HAP-1 (cell line): ENCODE measurements at regions not wholly inside any gene's neighbourhood (a gene's known extent, or its start where the extent isn't known, plus 50 kb on each side); places are given as distances from the start of the nearest gene placed in this dataset.

ENCODE experiments used
- DNase-seq, 2 experiments: peaks; one replicate each; pipeline ENCODE4 v3.0.0-alpha.2; 2016 to 2020; ENCODE audit warnings: low spot score in 2 of 2
- H3K27me3 ChIP-seq: fragments of 250-450 bp; sonication (Bioruptor Pico); 2 replicates; pipeline ENCODE4 v1.5.1; 2020; ENCODE audit warnings: low read depth, mild to moderate bottlenecking, moderate library complexity
- H3K36me3 ChIP-seq: fragments of 250-450 bp; sonication (Bioruptor Pico); replicated peaks from 2 replicates; pipeline ENCODE4 v1.5.1; 2020; ENCODE audit warnings: mild to moderate bottlenecking
- H3K4me1 ChIP-seq: fragments of 250-450 bp; sonication (Bioruptor Pico); 2 replicates; pipeline ENCODE4 v1.5.1; 2020; ENCODE audit warnings: mild to moderate bottlenecking
- H3K4me3 ChIP-seq: fragments of 250-450 bp; sonication (Bioruptor Pico); 2 replicates; pipeline ENCODE4 v1.5.1; 2020; ENCODE audit warnings: mild to moderate bottlenecking, moderate library complexity
- H3K9me3 ChIP-seq: fragments of 250-450 bp; sonication (Bioruptor Pico); 2 replicates; pipeline ENCODE4 v1.5.1; 2020; ENCODE audit warnings: mild to moderate bottlenecking, moderate library complexity
- in situ Hi-C: fragments of 300-500 bp; cut with MboI; formaldehyde crosslinking; loops from 3 replicates; pipeline ENCODE4 v1.14.3; 2020; ENCODE audit warnings: low sequenced_read_pairs, inconsistent platforms, mixed read lengths

- Histone ChIP-seq H3K4me1 (no peaks in the 10 kb centered on the region), H3K36me3 (no peaks in the 10 kb centered on the region), H3K9me3 (no peaks in the 10 kb centered on the region), H3K27me3 (no peaks in the 10 kb centered on the region), H3K4me3 (no peak overlapping the region)
- no peak for DNase-seq
- in situ Hi-C loops: no loop called here
Measured at GRCh38 chr16:63050391-63050790, 1014.2 kb upstream of the CDH8 start.

GRCh38 chr16:63038397-63039106 lies 1002.3 kb upstream of the CDH8 start:
- Histone ChIP-seq H3K36me3 (0 out of 2 replicates have a peak, but pooled peaks cover 3% of the 10 kb centered on the region), H3K4me1 (peaks cover 21% of the 10 kb centered on the region), H3K4me3 (no peak overlapping the region), H3K9me3 (peaks cover 13% of the 10 kb centered on the region), H3K27me3 (no peaks in the 10 kb centered on the region)
- in situ Hi-C loops: no loop called here
- DNase-seq: peak; percentile 75 to 77

DNA sequence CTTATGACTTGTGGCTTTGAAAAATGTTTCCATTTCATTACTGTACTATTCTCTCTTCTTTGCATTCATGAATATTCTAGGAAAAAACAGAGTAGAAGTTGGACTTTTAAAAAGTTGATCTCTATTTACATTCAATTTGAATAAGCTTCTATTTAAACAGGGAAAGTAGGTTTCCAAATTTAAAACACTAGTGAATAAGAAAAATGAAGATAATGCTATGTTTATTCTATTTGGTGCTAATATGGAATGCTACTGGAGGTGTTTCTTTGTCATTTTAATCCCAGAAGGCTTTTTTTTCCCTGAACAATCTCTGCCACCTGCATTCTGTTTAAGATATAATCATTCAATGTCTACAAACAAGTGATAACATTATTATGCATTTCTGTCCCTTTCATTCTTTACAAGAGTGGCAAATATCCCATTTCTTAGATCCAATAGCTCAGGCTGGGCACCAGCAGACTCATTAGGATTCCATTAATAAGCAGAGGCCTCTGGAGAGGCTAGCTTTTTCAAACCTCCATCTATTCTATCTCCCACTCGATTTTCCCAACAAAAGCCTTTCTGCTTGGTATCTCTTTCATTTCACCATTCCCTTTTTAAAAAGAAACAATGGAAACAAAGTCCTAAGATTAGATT lies 1001.6 kb upstream of the CDH8 start:
- DNase-seq: peak; percentile 76 to 100
- peaks cover 9% of the 10 kb centered on the region; the same call in 1 of the 2 replicates for H3K9me3 ChIP-seq
- no peaks in the 10 kb centered on the region for H3K36me3 ChIP-seq
- H3K27me3 ChIP-seq: no peaks in the 10 kb centered on the region
- no peak overlapping the region for H3K4me3 ChIP-seq
- peaks cover 21% of the 10 kb centered on the region for H3K4me1 ChIP-seq
- in situ Hi-C loops: no loop called here

DNA sequence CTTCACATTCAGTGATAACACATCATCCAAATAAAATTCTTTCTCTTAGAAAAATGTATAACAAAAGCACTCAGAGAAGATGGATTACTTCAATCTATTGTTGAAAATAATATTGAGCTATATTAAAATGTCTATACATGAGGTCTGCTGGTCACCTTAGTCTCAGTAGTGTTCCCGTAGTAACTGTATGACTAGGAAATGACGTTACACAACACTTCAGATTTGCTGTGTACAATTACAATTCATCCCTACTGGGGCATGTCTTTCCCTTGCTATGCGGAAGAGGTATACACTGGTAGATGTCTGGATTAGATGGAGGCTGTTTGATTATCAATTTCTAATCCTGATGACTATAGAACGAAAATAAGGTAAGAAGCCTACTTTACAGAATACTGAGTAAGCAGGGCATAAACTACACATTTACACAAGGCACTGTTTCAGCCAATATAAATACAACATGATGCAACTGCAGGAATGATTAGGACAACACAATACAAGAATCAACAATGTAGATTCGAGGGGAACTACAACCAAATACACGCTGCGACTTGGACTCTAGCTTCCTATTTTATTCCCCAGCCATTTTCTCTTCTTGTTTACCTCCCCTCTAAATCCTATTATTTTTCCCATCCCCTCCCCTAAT lies 982.5 kb upstream of the CDH8 start:
- in situ Hi-C loops: no loop called here
- Histone ChIP-seq H3K9me3 (no peaks in the 10 kb centered on the region; the same call in 1 of the 2 replicates), H3K4me1 (no peaks in the 10 kb centered on the region; the same call in 1 of the 2 replicates)

DNA sequence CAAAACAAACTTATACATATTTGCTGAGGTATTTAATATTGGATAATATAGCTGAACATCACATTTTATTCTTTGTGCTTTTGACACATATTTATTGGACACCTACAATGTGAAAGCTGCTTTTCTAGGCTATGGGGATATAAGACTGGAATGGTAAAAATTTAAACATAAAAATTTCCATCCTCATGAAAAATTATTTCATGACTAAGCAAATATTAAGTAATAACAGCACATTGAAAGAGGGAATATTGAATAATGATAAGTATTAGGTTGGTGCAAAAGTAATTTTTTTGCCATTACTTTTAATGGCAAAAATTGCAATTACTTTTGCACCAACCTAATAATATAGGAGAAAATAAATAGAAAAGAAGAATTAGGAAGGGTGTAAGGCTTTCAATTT lies 972.5 kb upstream of the CDH8 start:
- in situ Hi-C loops: no loop called here
- Histone ChIP-seq H3K4me1 (no peaks in the 10 kb centered on the region), H3K9me3 (no peaks in the 10 kb centered on the region), H3K36me3 (no peaks in the 10 kb centered on the region), H3K27me3 (no peaks in the 10 kb centered on the region), H3K4me3 (no peak overlapping the region)
- no peak for DNase-seq

More for the DNA sequence above, 982.5 kb upstream of the CDH8 start:
- Histone ChIP-seq H3K36me3 (no peaks in the 10 kb centered on the region), H3K4me3 (no peak overlapping the region), H3K27me3 (no peaks in the 10 kb centered on the region)
- DNase-seq: no peak

- DNase-seq: peak in 1 of 2 experiments; percentile 16
- H3K4me1 ChIP-seq: no peaks in the 10 kb centered on the region
- no peaks in the 10 kb centered on the region for H3K36me3 ChIP-seq
- H3K4me3 ChIP-seq: no peak overlapping the region
- no peaks in the 10 kb centered on the region for H3K27me3 ChIP-seq
- in situ Hi-C loops: no loop called here
- no peaks in the 10 kb centered on the region for H3K9me3 ChIP-seq
Measured at GRCh38 chr16:63005356-63005755, 969.1 kb upstream of the CDH8 start.

DNA sequence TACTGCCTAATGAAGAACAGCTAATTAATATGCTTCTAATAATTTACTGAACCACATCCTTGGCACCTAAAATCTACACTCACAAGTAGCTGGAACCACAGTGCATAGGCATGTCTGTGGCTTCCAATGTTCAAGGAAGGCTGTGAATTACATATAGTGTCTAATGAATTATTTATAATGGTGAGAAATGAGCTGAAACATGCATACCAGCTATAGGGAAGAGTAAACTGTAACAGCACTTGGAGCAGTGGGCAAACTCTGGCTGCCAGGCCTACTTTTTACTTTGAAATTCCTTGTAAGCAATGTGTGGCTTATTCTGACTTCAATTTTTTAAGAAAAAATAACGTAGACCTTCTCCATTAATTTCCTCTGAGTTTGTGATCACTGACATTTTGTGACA lies 953.2 kb upstream of the CDH8 start:
- Histone ChIP-seq H3K4me3 (no peak overlapping the region), H3K4me1 (no peaks in the 10 kb centered on the region; the same call in 1 of the 2 replicates), H3K36me3 (no peaks in the 10 kb centered on the region), H3K9me3 (no peaks in the 10 kb centered on the region), H3K27me3 (no peaks in the 10 kb centered on the region)
- in situ Hi-C loops: no loop called here
- DNase-seq: no peak

DNA sequence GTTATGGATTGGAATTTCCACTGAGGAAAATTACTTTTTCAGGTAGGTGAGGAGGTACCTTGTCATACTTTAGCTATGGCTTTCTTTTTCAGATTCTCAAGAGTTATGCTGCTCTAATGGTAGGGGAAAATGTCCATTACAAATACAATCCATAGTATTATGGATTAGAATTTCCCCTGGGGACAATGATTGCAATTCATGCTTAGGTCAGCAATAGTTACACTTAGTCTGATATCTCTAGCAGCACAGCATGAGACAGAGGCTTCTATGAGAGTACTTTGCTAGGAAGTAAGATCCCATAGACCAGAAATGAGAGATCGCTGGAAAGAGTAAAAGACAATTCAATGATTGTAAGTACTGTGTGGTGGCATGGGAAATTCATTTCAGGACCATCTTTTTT lies 949.5 kb upstream of the CDH8 start:
- Histone ChIP-seq H3K9me3 (no peaks in the 10 kb centered on the region), H3K27me3 (no peaks in the 10 kb centered on the region), H3K36me3 (no peaks in the 10 kb centered on the region), H3K4me3 (no peak overlapping the region), H3K4me1 (no peaks in the 10 kb centered on the region; the same call in 1 of the 2 replicates)
- in situ Hi-C loops: no loop called here
- no peak for DNase-seq

DNA sequence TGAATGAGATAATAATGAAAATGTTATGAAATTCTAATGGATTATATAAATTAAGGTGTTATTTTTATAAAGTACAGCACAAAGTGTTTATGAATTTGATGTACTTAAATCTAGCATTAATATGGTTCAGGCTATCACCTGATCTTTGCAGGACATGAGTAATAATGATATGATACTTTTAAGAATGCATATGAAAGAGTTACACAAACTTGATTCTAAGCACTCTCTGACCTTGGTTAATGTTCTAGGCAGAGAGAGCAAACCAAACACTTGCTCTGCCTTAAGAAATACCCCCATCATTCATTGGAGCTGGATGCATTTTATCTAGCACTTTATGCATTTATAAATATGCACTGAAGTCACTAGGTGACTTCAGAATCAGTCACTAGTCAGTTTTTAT lies 942.2 kb upstream of the CDH8 start:
- peaks cover 7% of the 10 kb centered on the region; the same call in 1 of the 2 replicates for H3K4me1 ChIP-seq
- H3K27me3 ChIP-seq: no peaks in the 10 kb centered on the region
- no peaks in the 10 kb centered on the region for H3K36me3 ChIP-seq
- in situ Hi-C loops: no loop called here
- no peak for DNase-seq
- no peak overlapping the region for H3K4me3 ChIP-seq
- no peaks in the 10 kb centered on the region for H3K9me3 ChIP-seq

DNA sequence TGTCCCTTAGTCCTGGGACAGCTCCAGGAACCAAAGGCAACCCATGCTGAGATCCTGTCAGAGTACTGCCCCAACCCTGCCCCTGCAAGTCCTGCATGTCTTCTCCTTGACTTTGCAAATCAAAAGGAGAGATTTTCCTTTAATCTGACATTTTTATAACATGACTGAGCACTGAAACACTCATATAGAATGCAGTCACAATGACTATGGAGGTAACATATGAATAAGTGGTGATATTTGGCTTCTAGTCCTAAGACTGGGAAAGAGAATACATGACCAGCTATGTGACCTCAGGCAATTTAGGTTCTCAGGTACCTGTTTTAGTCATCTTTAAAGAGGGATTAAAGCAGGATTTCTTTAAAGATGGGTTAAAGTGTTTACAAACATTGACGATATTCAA lies 941.6 kb upstream of the CDH8 start:
- DNase-seq: peak in 1 of 2 experiments; percentile 5
- no peaks in the 10 kb centered on the region for H3K9me3 ChIP-seq
- peaks cover 7% of the 10 kb centered on the region; the same call in 1 of the 2 replicates for H3K4me1 ChIP-seq
- no peaks in the 10 kb centered on the region for H3K27me3 ChIP-seq
- no peaks in the 10 kb centered on the region for H3K36me3 ChIP-seq
- in situ Hi-C loops: no loop called here
- H3K4me3 ChIP-seq: no peak overlapping the region

GRCh38 chr16:62974424-62974823 lies 938.2 kb upstream of the CDH8 start:
- H3K9me3 ChIP-seq: no peaks in the 10 kb centered on the region
- in situ Hi-C loops: no loop called here
- peaks cover 7% of the 10 kb centered on the region; the same call in 1 of the 2 replicates for H3K4me1 ChIP-seq
- no peaks in the 10 kb centered on the region for H3K27me3 ChIP-seq
- no peak for DNase-seq
- no peaks in the 10 kb centered on the region for H3K36me3 ChIP-seq
- no peak overlapping the region for H3K4me3 ChIP-seq

DNA sequence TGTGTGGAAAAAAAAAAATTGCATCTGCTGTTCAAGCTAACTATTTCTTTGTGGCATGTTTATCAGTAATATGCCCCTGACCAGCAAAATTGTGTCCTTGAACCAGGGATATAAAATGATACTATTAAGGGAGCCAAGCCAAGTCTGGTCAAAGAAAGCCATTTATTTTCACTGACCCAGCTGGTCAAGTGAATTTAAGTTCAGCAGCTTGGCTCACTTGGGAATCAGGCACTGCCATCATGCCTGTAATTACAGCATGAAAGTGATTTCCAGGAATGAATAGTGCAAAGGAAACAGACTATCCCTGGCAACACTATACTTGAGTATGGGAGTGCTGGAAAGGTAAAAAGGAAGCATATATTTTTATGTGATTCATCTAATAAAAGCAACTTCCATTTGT lies 934.6 kb upstream of the CDH8 start:
- no peak for DNase-seq
- Histone ChIP-seq H3K9me3 (no peaks in the 10 kb centered on the region), H3K4me3 (no peak overlapping the region), H3K27me3 (no peaks in the 10 kb centered on the region), H3K36me3 (no peaks in the 10 kb centered on the region), H3K4me1 (no peaks in the 10 kb centered on the region)
- in situ Hi-C loops: no loop called here

DNA sequence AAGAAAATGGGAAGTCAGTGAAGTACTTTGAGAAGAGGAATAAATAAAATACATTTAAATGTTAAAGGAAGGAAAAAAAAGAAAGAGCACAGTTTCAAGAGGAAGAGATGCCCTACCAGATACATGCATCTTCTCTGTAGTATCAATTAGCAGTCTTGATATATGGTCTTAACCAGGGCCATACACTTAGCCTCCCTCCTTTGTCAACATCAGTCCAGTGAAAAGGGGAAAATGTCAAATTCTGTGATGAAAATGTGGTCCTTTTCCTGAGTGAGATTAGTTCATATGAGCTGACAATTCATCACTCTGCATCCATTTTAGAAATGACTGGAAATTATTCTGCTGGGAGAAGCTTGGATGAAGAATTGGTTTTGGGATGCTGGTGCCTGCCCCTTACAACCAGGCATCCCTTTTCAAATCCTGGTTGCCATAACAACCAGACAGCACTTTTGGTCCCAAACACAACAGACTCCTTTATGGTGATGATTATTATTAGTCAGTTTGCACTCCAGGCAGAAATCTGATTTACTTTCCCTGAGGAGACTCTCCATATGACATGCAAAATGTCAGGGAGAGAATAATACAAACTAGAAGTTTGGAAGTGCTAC lies 933.6 kb upstream of the CDH8 start:
- no peaks in the 10 kb centered on the region for H3K36me3 ChIP-seq
- no peak overlapping the region for H3K4me3 ChIP-seq
- H3K27me3 ChIP-seq: no peaks in the 10 kb centered on the region
- no peaks in the 10 kb centered on the region for H3K4me1 ChIP-seq
- DNase-seq: no peak
- no peaks in the 10 kb centered on the region for H3K9me3 ChIP-seq
- in situ Hi-C loops: no loop called here

DNA sequence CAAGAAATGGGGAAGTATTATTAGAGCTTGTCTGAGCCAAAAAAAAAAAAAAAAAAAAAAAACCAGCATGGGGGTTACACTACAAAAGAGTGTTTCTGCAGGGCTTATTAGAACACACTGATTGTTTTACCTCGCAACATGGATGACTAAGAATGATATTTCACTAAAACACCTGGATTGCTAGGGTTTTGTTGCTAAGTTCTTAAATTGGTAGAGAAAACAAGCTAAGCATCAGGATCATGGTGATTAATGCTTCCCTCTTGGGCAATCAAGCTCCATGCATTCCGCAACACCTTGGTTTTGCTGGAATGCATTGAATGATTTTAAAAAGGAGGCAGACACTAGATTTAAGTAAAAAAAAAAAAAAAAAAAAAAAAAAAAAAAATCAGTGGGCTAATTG lies 931.4 kb upstream of the CDH8 start:
- in situ Hi-C loops: no loop called here
- Histone ChIP-seq H3K27me3 (no peaks in the 10 kb centered on the region), H3K4me3 (no peak overlapping the region), H3K4me1 (no peaks in the 10 kb centered on the region), H3K36me3 (no peaks in the 10 kb centered on the region), H3K9me3 (no peaks in the 10 kb centered on the region)
- no peak for DNase-seq
